HL-60 (cell line): ENCODE measurements at regions not wholly inside any gene's neighbourhood (a gene's known extent, or its start where the extent isn't known, plus 50 kb on each side); places are given as distances from the start of the nearest gene placed in this dataset.

Source experiments
- DNase-seq, 2 experiments: peaks; one replicate each; pipeline ENCODE4 v3.0.0-alpha.2; 2010 to 2020; ENCODE audit warnings: low read depth in 1 of 2, low spot score in 1 of 2
- H3K27ac ChIP-seq: fragments of 250-450 bp; sonication (Bioruptor Pico); replicated peaks from 2 replicates; pipeline ENCODE4 v1.5.1; 2020; ENCODE audit warnings: mild to moderate bottlenecking, moderate library complexity
- H3K27me3 ChIP-seq: fragments of 250-450 bp; sonication (Bioruptor Pico); 2 replicates; pipeline ENCODE4 v1.5.1; 2021; ENCODE audit warnings: mild to moderate bottlenecking, moderate library complexity; ENCODE audit not compliant: insufficient read depth, poor library complexity, severe bottlenecking
- H3K4me3 ChIP-seq: replicated peaks from 2 replicates; pipeline ENCODE4 v1.5.1; 2011; ENCODE audit warnings: mild to moderate bottlenecking, control low read depth, low read length; ENCODE audit not compliant: insufficient read depth
- GABPA ChIP-seq: IDR thresholded peaks from 2 replicates; pipeline ENCODE4 v1.6.1; 2012; ENCODE audit warnings: low read depth
- POLR2AphosphoS5 ChIP-seq: IDR thresholded peaks from 2 replicates; pipeline ENCODE4 v1.6.1; 2012; ENCODE audit warnings: low read depth
- SPI1 ChIP-seq: IDR thresholded peaks from 2 replicates; pipeline ENCODE4 v1.6.1; 2012; ENCODE audit warnings: low read depth, mild to moderate bottlenecking, borderline replicate concordance
- TF ChIP-seq, protein P1 (sequence below): IDR thresholded peaks from one replicate; pipeline ENCODE4 v1.5.1; 2011; ENCODE audit warnings: low read length, control low read depth, inconsistent platforms; ENCODE audit not compliant: insufficient read depth
- TF ChIP-seq, protein P2 (sequence below): IDR thresholded peaks from 2 replicates; pipeline ENCODE4 v1.6.1; 2012; ENCODE audit warnings: low read depth; ENCODE audit not compliant: insufficient replicate concordance

GRCh38 chr5:15026944-15027343, 155.4 kb upstream of the ANKH start:
- H3K27me3 ChIP-seq = no peaks in the 10 kb centered on the region
- no peak overlapping the region for H3K4me3 ChIP-seq
- no peak for DNase-seq
- TF ChIP-seq SPI1 = no peak
- TF ChIP-seq POLR2AphosphoS5 = no peak
- H3K27ac ChIP-seq = no peak overlapping the region

DNA sequence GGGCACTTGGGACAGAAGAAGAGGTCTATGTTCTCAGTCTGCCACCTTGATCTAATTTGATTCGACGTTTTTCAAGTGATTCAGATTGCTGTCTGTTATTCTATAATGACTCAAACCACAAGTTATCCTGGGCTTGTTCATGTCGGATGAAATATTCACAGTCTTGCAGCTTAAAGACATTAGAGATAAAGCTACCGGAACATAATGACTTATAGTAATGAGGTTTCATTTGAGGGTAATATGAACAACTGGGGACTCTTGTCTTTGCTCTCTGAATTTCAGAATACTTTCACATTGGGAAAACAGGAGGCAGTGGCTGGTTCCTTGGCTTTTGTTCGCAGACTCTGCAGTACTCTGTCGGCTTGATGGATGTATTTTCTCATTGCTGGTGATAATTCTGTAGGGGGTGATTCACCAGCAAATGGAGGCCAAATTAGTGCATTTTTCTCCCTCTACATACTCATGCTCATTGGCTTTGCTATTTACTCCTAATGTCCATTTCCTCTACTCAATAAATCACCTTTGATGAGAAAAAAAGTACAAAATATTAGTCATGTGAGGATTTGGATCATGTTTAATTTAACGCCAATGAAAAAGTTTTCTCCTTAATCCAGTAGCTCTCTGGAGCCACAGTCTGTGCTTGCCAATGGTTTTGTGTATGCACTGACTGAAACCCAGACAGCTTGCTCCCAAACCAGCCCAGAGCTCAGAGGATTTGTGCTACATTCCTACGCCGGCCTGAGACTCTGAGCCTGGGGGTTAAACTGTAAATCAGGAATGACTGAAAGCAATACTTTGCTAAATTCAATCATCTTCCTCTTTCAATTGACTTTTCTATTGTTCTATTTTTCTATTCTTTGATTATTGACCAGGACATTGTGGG, 154.7 kb upstream of the ANKH start:
- Histone ChIP-seq H3K4me3 (no peak overlapping the region), H3K27ac (no peak overlapping the region), H3K27me3 (no peaks in the 10 kb centered on the region)
- TF ChIP-seq, protein P1, sequence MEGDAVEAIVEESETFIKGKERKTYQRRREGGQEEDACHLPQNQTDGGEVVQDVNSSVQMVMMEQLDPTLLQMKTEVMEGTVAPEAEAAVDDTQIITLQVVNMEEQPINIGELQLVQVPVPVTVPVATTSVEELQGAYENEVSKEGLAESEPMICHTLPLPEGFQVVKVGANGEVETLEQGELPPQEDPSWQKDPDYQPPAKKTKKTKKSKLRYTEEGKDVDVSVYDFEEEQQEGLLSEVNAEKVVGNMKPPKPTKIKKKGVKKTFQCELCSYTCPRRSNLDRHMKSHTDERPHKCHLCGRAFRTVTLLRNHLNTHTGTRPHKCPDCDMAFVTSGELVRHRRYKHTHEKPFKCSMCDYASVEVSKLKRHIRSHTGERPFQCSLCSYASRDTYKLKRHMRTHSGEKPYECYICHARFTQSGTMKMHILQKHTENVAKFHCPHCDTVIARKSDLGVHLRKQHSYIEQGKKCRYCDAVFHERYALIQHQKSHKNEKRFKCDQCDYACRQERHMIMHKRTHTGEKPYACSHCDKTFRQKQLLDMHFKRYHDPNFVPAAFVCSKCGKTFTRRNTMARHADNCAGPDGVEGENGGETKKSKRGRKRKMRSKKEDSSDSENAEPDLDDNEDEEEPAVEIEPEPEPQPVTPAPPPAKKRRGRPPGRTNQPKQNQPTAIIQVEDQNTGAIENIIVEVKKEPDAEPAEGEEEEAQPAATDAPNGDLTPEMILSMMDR = no peak
- TF ChIP-seq POLR2AphosphoS5 = no peak
- TF ChIP-seq, protein P2, sequence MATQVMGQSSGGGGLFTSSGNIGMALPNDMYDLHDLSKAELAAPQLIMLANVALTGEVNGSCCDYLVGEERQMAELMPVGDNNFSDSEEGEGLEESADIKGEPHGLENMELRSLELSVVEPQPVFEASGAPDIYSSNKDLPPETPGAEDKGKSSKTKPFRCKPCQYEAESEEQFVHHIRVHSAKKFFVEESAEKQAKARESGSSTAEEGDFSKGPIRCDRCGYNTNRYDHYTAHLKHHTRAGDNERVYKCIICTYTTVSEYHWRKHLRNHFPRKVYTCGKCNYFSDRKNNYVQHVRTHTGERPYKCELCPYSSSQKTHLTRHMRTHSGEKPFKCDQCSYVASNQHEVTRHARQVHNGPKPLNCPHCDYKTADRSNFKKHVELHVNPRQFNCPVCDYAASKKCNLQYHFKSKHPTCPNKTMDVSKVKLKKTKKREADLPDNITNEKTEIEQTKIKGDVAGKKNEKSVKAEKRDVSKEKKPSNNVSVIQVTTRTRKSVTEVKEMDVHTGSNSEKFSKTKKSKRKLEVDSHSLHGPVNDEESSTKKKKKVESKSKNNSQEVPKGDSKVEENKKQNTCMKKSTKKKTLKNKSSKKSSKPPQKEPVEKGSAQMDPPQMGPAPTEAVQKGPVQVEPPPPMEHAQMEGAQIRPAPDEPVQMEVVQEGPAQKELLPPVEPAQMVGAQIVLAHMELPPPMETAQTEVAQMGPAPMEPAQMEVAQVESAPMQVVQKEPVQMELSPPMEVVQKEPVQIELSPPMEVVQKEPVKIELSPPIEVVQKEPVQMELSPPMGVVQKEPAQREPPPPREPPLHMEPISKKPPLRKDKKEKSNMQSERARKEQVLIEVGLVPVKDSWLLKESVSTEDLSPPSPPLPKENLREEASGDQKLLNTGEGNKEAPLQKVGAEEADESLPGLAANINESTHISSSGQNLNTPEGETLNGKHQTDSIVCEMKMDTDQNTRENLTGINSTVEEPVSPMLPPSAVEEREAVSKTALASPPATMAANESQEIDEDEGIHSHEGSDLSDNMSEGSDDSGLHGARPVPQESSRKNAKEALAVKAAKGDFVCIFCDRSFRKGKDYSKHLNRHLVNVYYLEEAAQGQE = no peak
- TF ChIP-seq GABPA = no peak
- TF ChIP-seq SPI1 = no peak
- no peak for DNase-seq

DNA sequence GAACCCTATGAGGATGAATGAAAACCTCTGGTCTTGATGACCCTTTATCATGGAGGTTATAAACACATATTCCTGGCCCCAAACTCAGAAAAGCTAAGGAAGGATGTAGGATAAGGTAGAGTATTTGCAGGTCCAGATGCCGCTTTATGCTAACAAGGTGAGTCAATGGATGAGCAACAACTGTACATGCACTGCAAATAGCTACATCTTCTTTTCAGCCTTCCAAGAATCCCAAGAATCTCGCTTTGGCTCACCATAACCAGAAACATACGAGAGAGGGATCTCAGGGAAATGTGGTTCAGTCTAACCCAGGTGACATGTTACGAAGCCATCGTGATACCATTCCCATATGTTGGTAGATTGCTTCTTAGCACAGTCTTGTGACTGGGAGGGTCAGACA, 152.3 kb upstream of the ANKH start:
- Histone ChIP-seq H3K27ac (no peak overlapping the region), H3K27me3 (no peaks in the 10 kb centered on the region), H3K4me3 (no peak overlapping the region)
- no peak for TF ChIP-seq GABPA
- TF ChIP-seq POLR2AphosphoS5 = no peak
- TF ChIP-seq, protein P1 = no peak
- TF ChIP-seq SPI1 = no peak
- TF ChIP-seq, protein P2 = no peak
- no peak for DNase-seq

GRCh38 chr5:15023266-15023665, 151.7 kb upstream of the ANKH start:
- TF ChIP-seq, protein P1 = no peak
- TF ChIP-seq GABPA (no peak), SPI1 (no peak), POLR2AphosphoS5 (no peak)
- TF ChIP-seq, protein P2 = no peak
- no peak overlapping the region for H3K27ac ChIP-seq
- H3K27me3 ChIP-seq = no peaks in the 10 kb centered on the region
- no peak for DNase-seq
- no peak overlapping the region for H3K4me3 ChIP-seq
